H1 (cell line): ENCODE measurements at regions not wholly inside any gene's neighbourhood (a gene's known extent, or its start where the extent isn't known, plus 50 kb on each side); places are given as distances from the start of the nearest gene placed in this dataset.

ENCODE experiments used
- CTCF ChIA-PET: fragments of 300-600 bp; sonication (Branson Sonifier 250); formaldehyde crosslinking; loops from one replicate; lab custom pipeline; 2021; ENCODE audit not compliant: partially characterized antibody; lab: Charles Lee
- POLR2A ChIA-PET: fragments of 300-600 bp; sonication (Branson Sonifier 250); formaldehyde crosslinking; loops from one replicate; lab custom pipeline; 2021; ENCODE audit warnings: inconsistent platforms; ENCODE audit not compliant: partially characterized antibody; lab: Charles Lee
- DNase-seq, 2 experiments: peaks; one replicate each; pipeline versions ENCODE4 v3.0.0 to v3.0.0-alpha.2; 2010 to 2022; ENCODE audit warnings: low spot score in 2 of 2, low read depth in 1 of 2, mixed read lengths in 1 of 2
- FAIRE-seq: peaks from 2 replicates; lab custom pipeline; 2011; peaks lifted over from hg19 to GRCh38; lab: Jason Lieb, UNC
- H2AFZ ChIP-seq: 2 replicates; pipeline ENCODE4 v1.8.1; 2012; ENCODE audit warnings: low read length, inconsistent platforms
- H2AK5ac ChIP-seq: 2 replicates; pipeline ENCODE4 v1.6.1; 2013; ENCODE audit warnings: low read depth, low read length
- H2BK120ac ChIP-seq: replicated peaks from 2 replicates; pipeline ENCODE3; 2013; ENCODE audit warnings: low read depth, low read length, inconsistent platforms
- H2BK12ac ChIP-seq: 2 replicates; pipeline ENCODE4 v1.6.1; 2013; ENCODE audit warnings: low read depth, low read length
- H2BK15ac ChIP-seq: 2 replicates; pipeline ENCODE4 v1.6.1; 2013; ENCODE audit warnings: low read length
- H2BK20ac ChIP-seq: 2 replicates; pipeline ENCODE4 v1.6.1; 2013; ENCODE audit warnings: low read length
- H2BK5ac ChIP-seq: 2 replicates; pipeline ENCODE4 v1.6.1; 2013; ENCODE audit warnings: low read depth, low read length
- H3K14ac ChIP-seq: 2 replicates; pipeline ENCODE4 v1.6.1; 2013; ENCODE audit warnings: inconsistent platforms; ENCODE audit not compliant: insufficient read length
- H3K18ac ChIP-seq: 2 replicates; pipeline ENCODE4 v1.6.1; 2013; ENCODE audit warnings: low read length; ENCODE audit errors: extremely low read depth
- H3K23ac ChIP-seq: 2 replicates; pipeline ENCODE4 v1.6.1; 2013; ENCODE audit warnings: inconsistent platforms; ENCODE audit not compliant: insufficient read length
- H3K23me2 ChIP-seq: 2 replicates; pipeline ENCODE4 v1.6.1; 2013; ENCODE audit warnings: low read depth, low read length
- H3K27ac ChIP-seq: 2 replicates; pipeline ENCODE4 v1.6.1; 2011; ENCODE audit warnings: low read depth, low read length, inconsistent platforms
- H3K27me3 ChIP-seq, 4 experiments: replicated peaks in 1 of 4; 1 replicate in 1 of 4; 2 replicates in 3 of 4; pipeline versions ENCODE4 v1.6.1 to v1.8.1; 2011 to 2013; ENCODE audit warnings: low read length in 3 of 4, mild to moderate bottlenecking in 3 of 4, inconsistent platforms in 2 of 4, mixed read lengths in 2 of 4, moderate library complexity in 1 of 4; ENCODE audit not compliant: control insufficient read depth in 3 of 4, insufficient read depth in 3 of 4; ENCODE audit errors: extremely low read depth in 1 of 4
- H3K36me3 ChIP-seq, 4 experiments: 2 replicates each; pipeline versions ENCODE4 v1.6.1 to v1.8.1; 2011 to 2013; ENCODE audit warnings: mild to moderate bottlenecking in 4 of 4, low read length in 3 of 4, moderate library complexity in 2 of 4, control low read depth in 1 of 4, inconsistent platforms in 1 of 4; ENCODE audit not compliant: insufficient read depth in 4 of 4, control insufficient read depth in 2 of 4
- H3K4ac ChIP-seq: replicated peaks from 2 replicates; pipeline ENCODE3; 2013; ENCODE audit warnings: low read length, low read depth, mixed read lengths, inconsistent platforms; ENCODE audit not compliant: insufficient read length
- H3K4me1 ChIP-seq, 4 experiments: replicated peaks in 1 of 4; 1 replicate in 1 of 4; 2 replicates in 3 of 4; pipeline versions ENCODE4 v1.6.1 to v1.8.1; 2011 to 2013; ENCODE audit warnings: low read length in 3 of 4, inconsistent platforms in 2 of 4, mixed read lengths in 1 of 4; ENCODE audit not compliant: insufficient read depth in 4 of 4, control insufficient read depth in 3 of 4
- H3K4me2 ChIP-seq, 2 experiments: 2 replicates each; pipeline versions ENCODE4 v1.6.1 to v1.8.1; 2011 to 2013; ENCODE audit warnings: low read depth in 2 of 2, low read length in 2 of 2, control low read depth in 1 of 2, inconsistent platforms in 1 of 2, mild to moderate bottlenecking in 1 of 2; ENCODE audit not compliant: insufficient read depth in 1 of 2
- H3K4me3 ChIP-seq, 4 experiments: fragments of 200-600, 300-600 bp in 1 of 4; sonication (generic), shearing (Covaris generic), sonication (Bioruptor Twin) in 1 of 4; 2 replicates each; pipeline versions ENCODE4 v1.5.1 to v1.8.1; 2011 to 2016; ENCODE audit warnings: low read length in 4 of 4, low read depth in 3 of 4, control low read depth in 2 of 4, inconsistent platforms in 2 of 4, mild to moderate bottlenecking in 2 of 4, mixed read lengths in 1 of 4, moderate library complexity in 1 of 4; ENCODE audit not compliant: insufficient read depth in 2 of 4; ENCODE audit errors: extremely low read depth in 1 of 4
- H3K56ac ChIP-seq: replicated peaks from 2 replicates; pipeline ENCODE3; 2013; ENCODE audit warnings: low read depth, mild to moderate bottlenecking, mixed read lengths, low read length, inconsistent platforms; ENCODE audit not compliant: insufficient read length
- H3K79me1 ChIP-seq: 2 replicates; pipeline ENCODE4 v1.6.1; 2013; ENCODE audit warnings: low read depth, low read length, control low read depth
- H3K79me2 ChIP-seq, 2 experiments: 2 replicates each; pipeline versions ENCODE4 v1.6.1 to v1.8.1; 2012 to 2013; ENCODE audit warnings: low read length in 2 of 2, mild to moderate bottlenecking in 2 of 2, inconsistent platforms in 1 of 2; ENCODE audit not compliant: insufficient read depth in 2 of 2, control insufficient read depth in 1 of 2
- H3K9ac ChIP-seq, 4 experiments: replicated peaks in 1 of 4; 1 replicate in 1 of 4; 2 replicates in 3 of 4; pipeline versions ENCODE4 v1.6.1 to v1.8.1; 2011 to 2013; ENCODE audit warnings: low read depth in 3 of 4, low read length in 3 of 4, control low read depth in 2 of 4, mild to moderate bottlenecking in 2 of 4, moderate library complexity in 2 of 4, inconsistent platforms in 1 of 4; ENCODE audit errors: extremely low read depth in 1 of 4
- H3K9me3 ChIP-seq, 2 experiments: 2 replicates each; pipeline versions ENCODE4 v1.6.1 to v1.8.1; 2012 to 2013; ENCODE audit warnings: mild to moderate bottlenecking in 2 of 2, moderate library complexity in 2 of 2, control low read depth in 1 of 2, inconsistent platforms in 1 of 2, low read depth in 1 of 2, low read length in 1 of 2, mixed read lengths in 1 of 2; ENCODE audit not compliant: insufficient read depth in 2 of 2
- H4K20me1 ChIP-seq, 2 experiments: replicated peaks in 1 of 2; 2 replicates each; pipeline versions ENCODE3 to v1.8.1; 2011 to 2013; ENCODE audit warnings: inconsistent platforms in 2 of 2, low read length in 2 of 2, mild to moderate bottlenecking in 1 of 2; ENCODE audit not compliant: insufficient read depth in 2 of 2, control insufficient read depth in 1 of 2
- H4K5ac ChIP-seq: 2 replicates; pipeline ENCODE4 v1.6.1; 2013; ENCODE audit warnings: low read length, low read depth, mixed read lengths, inconsistent platforms; ENCODE audit not compliant: insufficient read length
- H4K8ac ChIP-seq: 2 replicates; pipeline ENCODE4 v1.8.0; 2013; ENCODE audit warnings: mild to moderate bottlenecking, moderate library complexity, low read length, inconsistent platforms; ENCODE audit not compliant: insufficient read depth; ENCODE audit errors: extremely low read depth
- H4K91ac ChIP-seq: replicated peaks from 2 replicates; pipeline ENCODE3; 2013; ENCODE audit warnings: low read length, mixed read lengths, inconsistent platforms; ENCODE audit not compliant: insufficient read length
- CHD2 ChIP-seq: IDR thresholded peaks from 2 replicates; pipeline ENCODE4 v1.6.1; 2012; ENCODE audit warnings: low read length, improper control_type of control experiment
- CREB1 ChIP-seq: IDR thresholded peaks from 2 replicates; pipeline ENCODE4 v1.6.1; 2012; ENCODE audit warnings: inconsistent platforms
- CTCF ChIP-seq, 3 experiments: IDR thresholded peaks; 1 replicate in 2 of 3; 2 replicates in 1 of 3; pipeline versions ENCODE4 v1.5.1 to v1.6.1; 2011; ENCODE audit warnings: low read length in 3 of 3, mild to moderate bottlenecking in 3 of 3, inconsistent platforms in 2 of 3, low read depth in 1 of 3, moderate library complexity in 1 of 3; ENCODE audit not compliant: insufficient read depth in 1 of 3; ENCODE audit errors: control extremely low read depth in 1 of 3
- E2F6 ChIP-seq: IDR thresholded peaks from 2 replicates; pipeline ENCODE4 v1.6.1; 2012; ENCODE audit warnings: inconsistent platforms
- FOSL1 ChIP-seq: IDR thresholded peaks from 2 replicates; pipeline ENCODE4 v1.6.1; 2011; ENCODE audit warnings: mild to moderate bottlenecking, low read depth, low read length, moderate library complexity; ENCODE audit not compliant: insufficient read depth
- GABPA ChIP-seq: IDR thresholded peaks from 2 replicates; pipeline ENCODE4 v1.6.1; 2011; ENCODE audit warnings: mild to moderate bottlenecking, low read length, moderate library complexity, borderline replicate concordance; ENCODE audit not compliant: insufficient read depth
- POLR2A ChIP-seq, 2 experiments: IDR thresholded peaks; 1 replicate in 1 of 2; 2 replicates in 1 of 2; pipeline ENCODE4 v1.6.1; 2011; ENCODE audit warnings: low read depth in 2 of 2, low read length in 2 of 2, mild to moderate bottlenecking in 2 of 2; ENCODE audit errors: control extremely low read depth in 1 of 2
- POLR2AphosphoS5 ChIP-seq: IDR thresholded peaks from 2 replicates; pipeline ENCODE4 v1.6.1; 2011; ENCODE audit warnings: low read depth, low read length
- RAD21 ChIP-seq, 2 experiments: IDR thresholded peaks in 1 of 2; conservative IDR thresholded peaks in 1 of 2; 2 replicates each; pipeline ENCODE4 v1.6.1; 2011; ENCODE audit warnings: low read depth in 2 of 2, low read length in 2 of 2, improper control_type of control experiment in 1 of 2, inconsistent platforms in 1 of 2, mild to moderate bottlenecking in 1 of 2, moderate library complexity in 1 of 2
- SIRT6 ChIP-seq: IDR thresholded peaks from one replicate; pipeline ENCODE4 v1.7.1; 2012; ENCODE audit warnings: low read length, inconsistent platforms
- ZNF274 ChIP-seq: IDR thresholded peaks from 2 replicates; pipeline ENCODE4 v1.7.0; 2012; ENCODE audit warnings: low read length, borderline replicate concordance; ENCODE audit errors: extremely low read depth
- WGBS, 2 experiments: shearing (Covaris generic) in 1 of 2; methylation state at CpG; one replicate each; pipeline versions ENCODE4 v1.1.6 to v1.1.7; 2013 to 2015; ENCODE audit warnings: low lambda C conversion rate in 2 of 2, mixed read lengths in 2 of 2, inconsistent platforms in 1 of 2, low coverage in 1 of 2, missing lambda C conversion rate in 1 of 2; ENCODE audit not compliant: insufficient replicate concordance in 2 of 2, insufficient coverage in 1 of 2, insufficient read length in 1 of 2; ENCODE audit errors: extremely low coverage in 1 of 2, missing lambda C conversion rate in 1 of 2; 5-methylcytosine and 5-hydroxymethylcytosine counted together

- Histone ChIP-seq H4K5ac (no peak overlapping the region), H2BK20ac (no peak overlapping the region), H2BK120ac (no peak overlapping the region), H3K4me2 (no peak overlapping the region), H2BK5ac (no peak overlapping the region), H3K36me3 (no peaks in the 10 kb centered on the region), H3K9me3 (no peaks in the 10 kb centered on the region), H3K27me3 (no peaks in the 10 kb centered on the region), H3K27ac (no peak overlapping the region), H3K9ac (no peak overlapping the region), H4K91ac (no peak overlapping the region), H3K56ac (no peak overlapping the region), H3K79me1 (no peaks in the 10 kb centered on the region), H3K79me2 (no peaks in the 10 kb centered on the region), H2AK5ac (no peak overlapping the region), H2AFZ (no peak overlapping the region), H3K4ac (no peak overlapping the region), H3K18ac (no peak overlapping the region), H4K20me1 (no peaks in the 10 kb centered on the region), H3K23ac (no peak overlapping the region), H4K8ac (no peak overlapping the region), H3K4me3 (no peak overlapping the region), H3K14ac (no peak overlapping the region), H2BK12ac (no peak overlapping the region), H2BK15ac (no peak overlapping the region), H3K23me2 (no peaks in the 10 kb centered on the region), H3K4me1 (no peaks in the 10 kb centered on the region)
- WGBS, 2 experiments = 92% methylated on average over 10 of the region's 10 CpGs; no CpG with 5 or more reads in 1 of the 2 experiments
- DNase-seq (peak in 1 of 2 experiments; percentile 10), FAIRE-seq (no peak)
- POLR2A ChIA-PET = no interaction called here
- CTCF ChIA-PET = no interaction called here
- TF ChIP-seq SIRT6 = no peak
- no peak for TF ChIP-seq POLR2A (IDR thresholded peaks at IDR 0.05; ENCODE audit: control extremely low read depth in 1 of 2, low read depth in 2 of 2, low read length in 2 of 2)
- no peak for TF ChIP-seq CTCF (IDR thresholded peaks at IDR 0.05; ENCODE audit: control extremely low read depth in 1 of 3, insufficient read depth in 1 of 3, low read depth in 1 of 3, low read length in 3 of 3)
- no peak for TF ChIP-seq FOSL1
- TF ChIP-seq ZNF274 = no peak
- TF ChIP-seq CREB1 = no peak
- TF ChIP-seq POLR2AphosphoS5 = no peak
- no peak for TF ChIP-seq GABPA
- no peak for TF ChIP-seq RAD21 (IDR thresholded peaks at IDR 0.05 in 1 of 2, conservative IDR thresholded peaks at IDR 0.05 in 1 of 2; ENCODE audit: low read depth in 2 of 2, low read length in 2 of 2)
- TF ChIP-seq CHD2 = no peak
- TF ChIP-seq E2F6 = no peak
Observed at GRCh38 chr10:129101232-129101980, 365.6 kb upstream of the MGMT start.
